Neural crest cell (in vitro differentiated cells): ENCODE measurements at regions not wholly inside any gene's neighbourhood (a gene's known extent, or its start where the extent isn't known, plus 50 kb on each side); places are given as distances from the start of the nearest gene placed in this dataset.
"Not testable (repeated sequence)": the region's sequence is repeated elsewhere in the genome, so short reads cannot be mapped to it uniquely, and the experiment has no call there.

Experiments used
- DNase-seq: peaks from one replicate; pipeline ENCODE4 v3.0.0; 2021; ENCODE audit warnings: low read depth, mixed read lengths, low spot score
- H3K27ac Mint-ChIP-seq: one replicate; pipeline ENCODE4 v1.8.0; 2021; ENCODE audit warnings: mild to moderate bottlenecking, mixed read lengths; ENCODE audit not compliant: unreplicated experiment
- H3K27me3 Mint-ChIP-seq: 2 replicates; pipeline ENCODE4 v1.8.0; 2021; ENCODE audit warnings: low read depth, mild to moderate bottlenecking, mixed read lengths
- H3K36me3 Mint-ChIP-seq: 2 replicates; pipeline ENCODE4 v1.8.0; 2021; ENCODE audit warnings: low read depth, mild to moderate bottlenecking, mixed read lengths
- H3K4me1 Mint-ChIP-seq: 2 replicates; pipeline ENCODE4 v1.8.0; 2021; ENCODE audit warnings: mixed read lengths
- H3K4me3 Mint-ChIP-seq: one replicate; pipeline ENCODE4 v1.8.0; 2021; ENCODE audit warnings: mild to moderate bottlenecking, mixed read lengths
- H3K9me3 Mint-ChIP-seq: 2 replicates; pipeline ENCODE4 v1.8.0; 2021; ENCODE audit warnings: mixed read lengths
- CTCF ChIP-seq: fragments of 200-600 bp; sonication (generic); conservative IDR thresholded peaks from 2 replicates; pipeline ENCODE4 v1.5.0; 2021; ENCODE audit warnings: antibody characterized with exemption, mild to moderate bottlenecking

- H3K36me3 Mint-ChIP-seq = no peaks in the 10 kb centered on the region
Observed at GRCh38 chr1:232353001-232353400, 276.9 kb downstream of the SIPA1L2 start.

GRCh38 chr1:232352366-232352765, 277.6 kb downstream of the SIPA1L2 start:
- H3K27ac Mint-ChIP-seq = no peak overlapping the region
- H3K4me1 Mint-ChIP-seq = peaks cover 14% of the 10 kb centered on the region
- H3K27me3 Mint-ChIP-seq = no peaks in the 10 kb centered on the region
- H3K4me3 Mint-ChIP-seq = no peak overlapping the region
- H3K36me3 Mint-ChIP-seq = no peaks in the 10 kb centered on the region
- no peak for TF ChIP-seq CTCF
- no peak for DNase-seq
- H3K9me3 Mint-ChIP-seq = no peaks in the 10 kb centered on the region

More at GRCh38 chr1:232353001-232353400, 276.9 kb downstream of the SIPA1L2 start:
- no peak overlapping the region for H3K4me3 Mint-ChIP-seq
- DNase-seq = no peak
- H3K4me1 Mint-ChIP-seq = peaks cover 14% of the 10 kb centered on the region
- H3K27me3 Mint-ChIP-seq = no peaks in the 10 kb centered on the region
- no peak overlapping the region for H3K27ac Mint-ChIP-seq
- no peak for TF ChIP-seq CTCF
- H3K9me3 Mint-ChIP-seq = no peaks in the 10 kb centered on the region

GRCh38 chr1:232351335-232351734, 278.6 kb downstream of the SIPA1L2 start:
- Mint-ChIP-seq H3K27ac (no peak overlapping the region), H3K36me3 (no peaks in the 10 kb centered on the region), H3K4me1 (peaks cover 14% of the 10 kb centered on the region), H3K9me3 (no peaks in the 10 kb centered on the region), H3K4me3 (no peak overlapping the region), H3K27me3 (no peaks in the 10 kb centered on the region)
- no peak for TF ChIP-seq CTCF
- no peak for DNase-seq

- peaks cover 5% of the 10 kb centered on the region for H3K9me3 Mint-ChIP-seq
- H3K4me3 Mint-ChIP-seq = no peak overlapping the region
- H3K27ac Mint-ChIP-seq = no peak overlapping the region
- DNase-seq = no peak
- no peaks in the 10 kb centered on the region for H3K27me3 Mint-ChIP-seq
- H3K4me1 Mint-ChIP-seq = peaks cover 14% of the 10 kb centered on the region
- no peak for TF ChIP-seq CTCF
- peaks cover 3% of the 10 kb centered on the region for H3K36me3 Mint-ChIP-seq
Observed at GRCh38 chr1:232346844-232347243, 283.1 kb downstream of the SIPA1L2 start.

GRCh38 chr1:232344791-232345399, 285.0 kb downstream of the SIPA1L2 start:
- Mint-ChIP-seq H3K27ac (no peak overlapping the region), H3K27me3 (no peaks in the 10 kb centered on the region), H3K4me1 (peaks cover 14% of the 10 kb centered on the region), H3K4me3 (no peak overlapping the region), H3K36me3 (peaks cover 3% of the 10 kb centered on the region), H3K9me3 (peaks cover 5% of the 10 kb centered on the region)
- no peak for DNase-seq
- no peak for TF ChIP-seq CTCF

GRCh38 chr1:232344186-232344585, 285.7 kb downstream of the SIPA1L2 start:
- H3K27ac Mint-ChIP-seq, DNase-seq, H3K4me3 Mint-ChIP-seq, H3K27me3 Mint-ChIP-seq, H3K36me3 Mint-ChIP-seq, H3K9me3 Mint-ChIP-seq: not testable (repeated sequence)
- peaks cover 10% of the 10 kb centered on the region for H3K4me1 Mint-ChIP-seq
